Activated CD4-positive, alpha-beta T cell treated with anti-CD3 and anti-CD28 coated beads, Interleukin-2, Interleukin-6, amounts not matched to agents 100 ng/mL and 50 ng/mL, durations not matched to agents 16 hours and 8 hours (primary cell): ENCODE measurements at regions not wholly inside any gene's neighbourhood (a gene's known extent, or its start where the extent isn't known, plus 50 kb on each side); places are given as distances from the start of the nearest gene placed in this dataset.
A peak's percentile ranks its signal among the peaks of the same experiment; 100 is the strongest.

Experiments
- DNase-seq: peaks from one replicate; pipeline ENCODE4 v3.0.0-alpha.2; 2020

- peak; percentile 84 for DNase-seq
Observed at GRCh38 chr11:123301696-123302400, 106.8 kb upstream of the CLMP start.

- no peak for DNase-seq
Observed at GRCh38 chr11:123301013-123301591, 106.1 kb upstream of the CLMP start.

GRCh38 chr11:123299721-123300120, 104.7 kb upstream of the CLMP start:
- no peak for DNase-seq

- DNase-seq = no peak
Observed at GRCh38 chr11:123298488-123299447, 103.7 kb upstream of the CLMP start.

GRCh38 chr11:123292647-123293046, 97.6 kb upstream of the CLMP start:
- no peak for DNase-seq

- no peak for DNase-seq
Observed at GRCh38 chr11:123291201-123291869, 96.3 kb upstream of the CLMP start.

- DNase-seq = no peak
Observed at GRCh38 chr11:123286761-123287160, 91.7 kb upstream of the CLMP start.

- DNase-seq = no peak
Observed at GRCh38 chr11:123286255-123286654, 91.2 kb upstream of the CLMP start.

GRCh38 chr11:123284454-123284853, 89.4 kb upstream of the CLMP start:
- DNase-seq = no peak

- DNase-seq = no peak
Observed at GRCh38 chr11:123282597-123282996, 87.5 kb upstream of the CLMP start.

- DNase-seq = no peak
Observed at GRCh38 chr11:123273616-123274015, 78.6 kb upstream of the CLMP start.

- no peak for DNase-seq
Observed at GRCh38 chr11:123272565-123272964, 77.5 kb upstream of the CLMP start.

- no peak for DNase-seq
Observed at GRCh38 chr11:123268156-123268555, 73.1 kb upstream of the CLMP start.

- DNase-seq = no peak
Observed at GRCh38 chr11:123265951-123266350, 70.9 kb upstream of the CLMP start.

GRCh38 chr11:123264431-123264780, 69.4 kb upstream of the CLMP start:
- no peak for DNase-seq

- peak; percentile 78 for DNase-seq
Observed at GRCh38 chr11:123261345-123262106, 66.5 kb upstream of the CLMP start.

- DNase-seq = no peak
Observed at GRCh38 chr11:123260511-123261211, 65.6 kb upstream of the CLMP start.

GRCh38 chr11:123258877-123259276, 63.8 kb upstream of the CLMP start:
- peak; percentile 6 for DNase-seq

- no peak for DNase-seq
Observed at GRCh38 chr11:123257370-123257769, 62.3 kb upstream of the CLMP start.

GRCh38 chr11:123255909-123256308, 60.9 kb upstream of the CLMP start:
- DNase-seq = no peak

- no peak for DNase-seq
Observed at GRCh38 chr11:123254357-123254756, 59.3 kb upstream of the CLMP start.

GRCh38 chr11:123253911-123254310, 58.9 kb upstream of the CLMP start:
- no peak for DNase-seq
